DMS53 (cell line): ENCODE measurements at regions not wholly inside any gene's neighbourhood (a gene's known extent, or its start where the extent isn't known, plus 50 kb on each side); places are given as distances from the start of the nearest gene placed in this dataset.
"Not testable (repeated sequence)": the region's sequence is repeated elsewhere in the genome, so short reads cannot be mapped to it uniquely, and the experiment has no call there.

Experiments used
- DNase-seq: peaks from one replicate; lab custom pipeline; 2025; lab: John Stamatoyannopoulos, UW

DNA sequence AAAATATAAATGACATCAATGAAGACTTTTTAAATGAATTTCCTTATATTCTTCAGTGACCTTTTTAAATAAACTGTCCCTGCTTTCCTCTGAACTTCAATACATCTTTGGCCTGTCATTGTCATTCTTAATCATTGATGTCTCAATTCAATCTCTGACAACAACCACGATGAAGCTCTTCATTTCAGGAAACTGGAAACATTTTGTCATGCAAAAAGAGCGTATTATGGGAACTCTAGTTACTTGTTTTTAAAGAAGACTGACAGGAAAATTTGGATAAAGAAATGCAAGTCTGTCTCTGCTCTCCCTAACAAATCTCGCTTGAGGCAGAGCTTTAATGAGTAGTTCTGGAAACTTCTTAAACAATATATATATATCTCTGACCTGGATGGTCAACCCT, 535.8 kb upstream of the ADGRL2 start:
- no peak for DNase-seq

DNA sequence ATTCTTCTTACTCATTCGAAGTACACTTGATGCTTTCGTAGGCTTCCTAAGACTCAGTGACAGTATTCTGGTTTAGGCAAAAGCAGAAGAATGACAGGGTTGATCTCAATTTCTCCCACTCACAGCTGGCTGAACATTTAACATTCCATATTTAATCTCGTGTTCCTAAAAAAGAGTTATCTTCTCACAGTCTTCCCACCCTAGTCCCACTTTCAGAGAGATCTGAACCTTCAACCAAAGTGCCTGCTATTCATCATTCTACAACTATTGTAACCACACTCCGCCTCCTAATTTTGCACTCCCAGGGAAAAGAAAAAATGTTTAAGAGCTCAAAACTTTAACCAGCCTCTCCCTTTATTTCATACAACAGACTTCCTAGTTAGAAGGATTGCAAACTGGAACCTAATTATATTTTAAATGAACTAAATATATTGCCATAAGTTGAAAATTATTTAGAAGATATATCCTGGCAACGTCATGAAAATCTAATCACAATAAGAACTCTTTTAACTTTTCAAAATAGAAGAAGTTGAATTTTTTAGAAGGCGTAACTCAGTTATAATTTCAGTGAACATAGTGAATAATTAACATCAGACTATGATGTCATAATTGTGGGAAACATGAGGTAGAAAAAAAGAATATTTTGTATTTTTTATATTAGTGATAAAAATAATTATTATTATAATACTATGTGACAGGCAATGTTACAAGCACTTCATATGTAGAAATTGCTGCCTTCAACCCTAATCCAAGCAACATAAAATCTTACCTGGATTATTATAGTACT, 540.9 kb upstream of the ADGRL2 start:
- DNase-seq = no peak

DNA sequence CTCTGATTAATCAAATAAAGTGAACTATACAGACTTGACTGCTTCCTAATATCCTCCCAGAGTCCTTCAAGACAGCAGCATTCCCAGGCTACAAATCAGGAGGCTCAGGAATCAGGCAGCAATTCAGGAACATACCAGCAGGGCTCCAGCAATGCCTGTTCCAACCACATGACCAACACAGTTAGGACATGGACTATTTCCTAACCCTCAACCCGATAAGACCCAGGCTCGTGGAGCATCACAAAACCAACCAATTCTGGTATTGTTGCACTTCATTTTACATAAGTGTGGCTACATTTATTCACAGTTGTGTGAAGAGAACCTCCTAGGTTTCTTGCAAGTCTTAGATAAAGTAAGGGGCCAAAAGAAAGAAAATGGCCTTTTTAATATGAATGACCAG, 546.2 kb upstream of the ADGRL2 start:
- peak; percentile 50 for DNase-seq

DNA sequence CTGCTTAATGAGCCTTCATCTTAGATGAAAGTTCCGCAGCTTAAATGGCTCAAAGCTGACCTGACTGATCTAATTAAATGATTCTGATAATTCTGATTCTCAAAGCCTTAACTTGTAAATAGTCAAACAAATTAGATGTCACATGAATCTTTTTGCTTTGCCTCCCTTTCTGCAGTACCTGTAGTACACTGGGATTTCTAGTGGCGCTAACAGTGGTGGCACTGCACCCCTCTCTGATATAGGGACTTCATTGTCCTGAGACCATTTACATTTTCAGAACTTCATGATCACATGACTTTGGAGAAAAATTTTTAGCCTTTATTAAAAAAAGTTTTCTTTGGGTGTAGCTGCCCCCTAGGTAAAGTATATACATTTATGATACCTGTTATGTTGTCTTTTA, 546.7 kb upstream of the ADGRL2 start:
- DNase-seq = no peak

DNA sequence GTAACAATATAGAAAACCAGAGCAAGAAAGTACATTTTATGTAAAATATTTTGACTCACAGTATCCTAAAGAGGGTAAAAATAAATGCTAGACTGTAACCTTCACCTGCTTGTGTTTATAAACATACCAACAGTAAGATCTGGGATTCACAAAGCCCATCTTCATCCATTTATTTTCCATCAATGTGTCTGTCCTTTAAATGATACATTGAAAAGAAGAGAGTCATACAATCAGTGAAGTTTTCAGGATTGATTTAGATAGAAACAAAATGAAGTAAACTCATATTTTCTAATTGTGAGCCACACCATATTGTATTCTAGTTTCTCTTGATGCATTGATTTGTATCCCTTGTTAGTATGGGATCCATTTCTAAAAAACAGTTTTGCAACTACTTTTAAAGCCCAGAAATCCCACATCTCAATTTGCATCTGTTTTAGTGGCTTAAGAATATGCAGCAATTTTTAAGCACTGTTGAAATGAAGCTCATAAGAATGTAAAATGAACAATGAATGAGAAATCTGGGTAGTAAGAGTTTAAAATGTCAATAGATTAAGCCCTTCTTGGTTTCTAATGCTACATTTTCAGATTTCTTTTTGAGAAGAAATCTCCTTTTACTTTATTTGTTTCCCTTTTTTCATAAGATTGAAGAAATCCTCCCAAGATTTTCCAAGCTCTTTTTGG, 548.1 kb upstream of the ADGRL2 start:
- no peak for DNase-seq

DNA sequence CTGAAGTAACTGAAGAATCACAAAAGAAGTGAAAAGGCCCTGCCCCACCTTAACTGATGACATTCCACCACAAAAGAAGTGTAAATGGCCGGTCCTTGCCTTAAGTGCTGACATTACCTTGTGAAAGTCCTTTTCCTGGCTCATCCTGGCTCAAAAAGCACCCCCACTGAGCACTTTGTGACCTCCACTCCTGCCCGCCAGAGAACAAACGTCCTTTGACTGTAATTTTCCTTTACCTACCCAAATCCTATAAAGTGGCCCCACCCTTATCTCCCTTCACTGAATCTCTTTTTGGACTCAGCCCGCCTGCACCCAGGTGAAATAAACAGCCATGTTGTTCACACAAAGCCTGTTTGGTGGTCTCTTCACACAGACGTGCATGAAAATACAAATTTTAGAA, 549.9 kb upstream of the ADGRL2 start:
- not testable (repeated sequence) for DNase-seq

DNA sequence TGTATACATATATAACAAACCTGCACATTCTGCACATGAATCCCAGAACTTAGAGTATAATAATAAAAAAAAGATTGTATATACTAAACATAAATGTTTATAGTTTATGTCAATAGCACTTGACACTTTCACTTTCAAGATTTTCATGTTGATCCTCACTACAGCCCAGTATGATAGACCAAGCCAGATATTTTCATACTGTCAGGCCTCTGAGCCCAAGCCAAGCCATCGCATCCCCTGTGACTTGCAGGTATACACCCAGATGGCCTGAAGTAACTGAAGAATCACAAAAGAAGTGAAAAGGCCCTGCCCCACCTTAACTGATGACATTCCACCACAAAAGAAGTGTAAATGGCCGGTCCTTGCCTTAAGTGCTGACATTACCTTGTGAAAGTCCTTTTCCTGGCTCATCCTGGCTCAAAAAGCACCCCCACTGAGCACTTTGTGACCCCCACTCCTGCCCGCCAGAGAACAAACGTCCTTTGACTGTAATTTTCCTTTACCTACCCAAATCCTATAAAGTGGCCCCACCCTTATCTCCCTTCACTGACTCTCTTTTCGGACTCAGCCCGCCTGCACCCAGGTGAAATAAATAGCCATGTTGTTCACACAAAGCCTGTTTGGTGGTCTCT, 555.5 kb upstream of the ADGRL2 start:
- DNase-seq = not testable (repeated sequence)

DNA sequence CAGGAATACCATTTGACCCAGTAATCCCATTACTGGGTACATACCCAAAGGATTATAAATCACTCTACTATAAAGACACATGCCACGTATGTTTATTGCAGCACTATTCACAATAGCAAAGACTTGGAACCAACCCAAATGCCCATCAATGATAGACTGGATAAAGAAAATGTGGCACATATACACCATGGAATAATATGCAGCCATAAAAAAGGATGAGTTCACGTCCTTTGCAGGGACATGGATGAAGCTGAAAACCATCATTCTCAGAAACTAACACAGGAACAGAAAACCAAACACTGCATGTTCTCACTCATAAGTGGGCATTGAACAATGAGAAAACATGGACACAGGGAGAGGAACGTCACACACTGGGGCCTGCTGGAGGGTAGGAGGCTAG, 556.1 kb upstream of the ADGRL2 start:
- DNase-seq = not testable (repeated sequence)

DNA sequence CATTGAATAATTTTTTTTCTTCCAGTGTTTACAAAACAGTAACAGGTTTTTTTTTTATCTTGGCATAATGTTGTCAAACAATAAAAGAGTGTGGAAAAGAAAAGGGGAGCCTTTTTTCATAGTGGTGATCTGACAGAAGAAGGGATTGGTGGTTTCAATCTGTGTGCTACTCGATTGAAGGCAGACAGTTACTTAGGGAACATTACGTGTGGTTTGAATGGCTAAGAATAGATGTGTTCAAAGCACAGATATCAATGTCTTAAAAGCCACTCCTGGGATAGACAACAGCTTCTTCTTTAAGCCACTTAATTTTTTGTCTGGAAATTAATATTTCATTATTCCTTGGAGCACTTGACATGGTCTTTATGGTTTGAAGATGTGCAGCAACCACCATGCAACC, 558.6 kb upstream of the ADGRL2 start:
- no peak for DNase-seq

DNA sequence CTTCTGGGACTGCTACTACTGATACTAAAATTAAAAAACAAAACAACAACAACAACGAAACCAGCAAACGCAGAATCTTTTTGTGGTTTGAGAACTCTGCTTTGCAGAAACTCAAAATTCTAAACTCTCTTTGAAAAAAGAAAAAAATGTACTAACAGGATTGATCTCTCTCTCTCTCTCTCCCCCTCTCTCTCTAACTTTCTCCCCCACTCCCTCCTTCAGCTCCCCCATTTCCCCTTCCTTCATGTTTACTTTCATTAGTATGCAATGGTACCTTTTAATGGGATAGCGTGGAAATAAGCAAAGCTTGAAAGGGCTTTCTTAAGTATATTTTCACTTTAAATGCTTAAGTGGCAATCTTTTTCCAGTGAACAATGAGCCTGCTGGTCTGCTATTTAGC, 562.6 kb upstream of the ADGRL2 start:
- DNase-seq = no peak

DNA sequence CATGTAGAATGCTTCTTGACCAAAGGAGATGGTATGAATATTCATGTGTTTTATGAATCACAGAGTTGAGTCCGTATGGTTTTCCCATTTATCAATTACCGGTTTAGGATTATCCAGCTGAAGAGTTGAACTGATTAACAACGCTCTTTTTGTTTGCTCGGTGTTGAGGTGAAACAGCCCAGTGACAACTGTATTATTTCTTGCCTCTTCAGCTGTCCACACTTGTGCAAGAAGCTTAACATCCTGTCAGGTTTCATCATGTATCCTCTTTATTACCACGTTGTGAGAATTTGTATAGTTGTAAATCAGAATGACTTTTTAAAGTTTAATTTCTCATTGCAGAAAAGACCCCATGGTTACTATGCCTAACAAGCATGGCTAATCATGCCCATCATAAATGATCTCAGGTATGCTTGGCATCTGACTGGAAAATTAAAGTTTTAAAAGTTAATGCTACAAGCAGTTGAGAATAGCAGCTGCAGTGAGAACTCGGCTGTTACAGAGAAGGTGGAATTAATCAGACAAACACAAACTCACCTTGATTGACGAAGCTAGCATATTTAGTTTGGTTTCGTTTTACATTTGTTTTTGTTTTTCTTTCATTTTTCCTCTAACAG, 563.2 kb upstream of the ADGRL2 start:
- DNase-seq = peak; percentile 53

DNA sequence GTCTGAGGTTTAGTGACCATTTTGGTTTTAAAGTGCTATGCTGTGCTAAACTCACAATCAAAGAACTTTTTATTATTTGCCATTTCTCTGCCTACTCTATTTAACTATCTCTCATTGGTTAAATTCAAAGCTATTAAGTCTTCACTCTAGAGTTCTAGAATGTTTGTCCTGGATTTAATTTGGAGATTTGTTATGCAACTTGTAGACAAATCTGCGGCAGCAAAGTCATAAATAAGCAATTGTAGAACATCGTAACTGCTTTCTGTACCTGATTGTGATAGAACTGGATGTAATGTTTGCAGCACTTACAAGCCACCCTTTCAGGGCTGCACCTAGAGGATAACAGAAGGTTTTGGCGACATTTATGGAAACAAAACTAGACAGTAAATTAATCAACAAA, 566.5 kb upstream of the ADGRL2 start:
- DNase-seq = no peak

DNA sequence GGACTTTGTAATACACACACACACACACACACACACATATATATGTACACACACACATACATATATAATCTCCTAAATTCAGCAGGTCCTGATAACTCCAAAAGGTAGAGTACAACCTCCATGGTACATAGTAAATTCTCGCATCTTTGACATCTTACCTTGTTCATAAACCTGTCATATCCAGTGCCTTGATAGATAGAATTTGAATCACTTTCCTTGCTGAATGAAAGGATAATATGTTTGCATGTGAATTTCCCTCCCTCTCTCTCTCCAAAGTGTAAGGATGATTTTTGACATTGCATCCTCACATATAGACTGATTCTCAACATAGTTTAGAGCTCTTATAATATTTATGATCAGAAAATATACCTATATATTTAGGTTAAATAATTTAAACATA, 567.1 kb upstream of the ADGRL2 start:
- DNase-seq = no peak

DNA sequence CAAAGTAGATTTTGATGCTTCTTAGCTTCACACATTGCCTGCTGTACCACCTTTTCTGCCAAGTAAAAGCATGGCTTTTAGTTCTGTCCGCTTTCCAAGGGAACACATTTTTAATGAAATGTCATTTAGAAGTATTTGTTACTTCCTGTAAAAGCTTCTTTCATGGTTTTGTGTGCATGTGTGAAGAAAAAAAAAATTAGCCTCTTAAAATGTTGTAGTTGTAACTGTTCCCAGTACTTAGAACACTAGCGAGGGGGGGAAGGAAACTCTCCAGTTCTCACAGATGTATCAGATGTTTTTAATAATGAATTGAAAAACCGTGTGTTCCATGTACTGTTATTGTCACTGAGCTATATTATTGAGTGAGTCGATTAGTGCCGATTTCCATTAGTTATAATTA, 568.3 kb upstream of the ADGRL2 start:
- DNase-seq = no peak

DNA sequence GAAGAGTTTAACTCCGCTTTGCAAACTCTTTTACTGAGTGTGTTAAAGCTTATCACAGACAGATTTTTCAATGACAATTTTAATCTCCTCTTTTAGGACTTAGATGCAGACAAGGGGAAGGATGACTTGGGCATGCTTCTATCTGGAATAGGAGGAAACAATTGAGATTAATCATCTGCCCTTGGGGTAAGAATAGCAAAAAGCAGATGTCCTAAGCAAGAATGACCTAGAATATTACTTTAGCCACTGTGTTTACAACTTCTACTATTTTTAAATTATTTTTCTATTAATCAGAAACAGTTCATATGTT, 569.0 kb upstream of the ADGRL2 start:
- DNase-seq = no peak

DNA sequence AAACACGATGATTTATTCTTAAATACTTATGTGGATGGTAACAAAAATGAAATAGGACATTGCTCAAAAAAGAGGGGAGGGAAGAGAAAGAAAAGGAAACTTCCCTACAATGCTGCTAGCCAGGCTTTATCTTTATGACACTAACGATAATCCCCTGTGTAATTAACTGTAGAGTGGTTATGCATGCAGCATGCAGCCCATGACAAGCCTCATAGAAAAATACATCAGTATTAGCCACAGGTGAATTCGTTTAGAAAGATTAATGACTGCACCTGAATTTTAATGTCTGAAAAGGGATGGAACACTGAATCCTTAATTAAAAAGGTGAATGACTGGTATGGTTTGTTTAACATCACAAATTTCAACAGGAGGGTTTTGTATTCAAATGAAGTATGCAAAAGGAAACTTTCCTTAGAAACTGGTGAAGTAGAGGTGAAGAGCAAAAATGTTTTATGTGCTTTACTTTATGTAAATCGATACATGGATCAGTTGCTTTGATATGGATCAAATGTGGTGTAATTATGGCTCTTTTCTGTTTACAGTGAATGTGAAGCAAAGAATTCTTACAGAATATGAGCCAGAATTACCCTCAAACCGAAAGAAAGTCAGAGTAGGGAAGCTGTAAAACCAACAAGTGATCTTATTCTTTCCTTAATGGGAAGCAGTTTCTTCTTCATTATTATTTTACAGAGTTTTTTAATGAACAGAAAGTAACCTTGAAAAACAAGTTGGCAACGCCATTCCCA, 569.6 kb upstream of the ADGRL2 start:
- DNase-seq = no peak

DNA sequence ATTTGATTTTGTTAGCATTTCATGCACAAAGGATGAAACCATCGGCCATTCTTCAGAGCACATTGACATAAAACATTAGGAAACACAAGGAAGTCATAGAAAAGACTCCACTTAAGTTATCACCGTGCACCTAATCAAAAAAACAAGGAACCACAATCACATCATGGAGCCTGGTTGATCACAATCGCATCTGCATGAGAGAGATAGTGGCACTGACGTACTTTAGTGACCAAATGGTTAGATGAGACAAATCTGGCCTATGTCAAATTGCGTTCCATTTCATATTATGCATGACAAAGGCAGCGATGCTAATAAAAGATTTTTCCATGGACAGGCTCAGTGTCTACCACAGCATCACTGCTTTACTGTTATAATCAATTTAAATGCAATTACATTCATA, 571.8 kb upstream of the ADGRL2 start:
- DNase-seq = no peak

DNA sequence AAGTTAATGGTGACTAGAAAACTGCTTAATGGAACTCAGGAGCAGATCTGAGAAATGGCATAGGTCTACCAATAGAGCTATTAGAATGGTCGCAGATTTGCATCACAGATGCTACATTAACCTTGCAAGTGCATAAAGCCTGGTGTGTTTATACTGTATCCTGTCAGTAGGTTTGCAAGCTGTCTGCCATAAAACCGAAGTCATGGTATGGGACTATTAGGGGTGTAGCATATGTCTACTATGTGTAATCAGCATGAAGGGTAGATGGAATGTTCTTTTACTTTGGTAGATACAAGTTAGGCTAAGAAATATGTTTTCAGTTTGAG, 574.2 kb upstream of the ADGRL2 start:
- DNase-seq = no peak

DNA sequence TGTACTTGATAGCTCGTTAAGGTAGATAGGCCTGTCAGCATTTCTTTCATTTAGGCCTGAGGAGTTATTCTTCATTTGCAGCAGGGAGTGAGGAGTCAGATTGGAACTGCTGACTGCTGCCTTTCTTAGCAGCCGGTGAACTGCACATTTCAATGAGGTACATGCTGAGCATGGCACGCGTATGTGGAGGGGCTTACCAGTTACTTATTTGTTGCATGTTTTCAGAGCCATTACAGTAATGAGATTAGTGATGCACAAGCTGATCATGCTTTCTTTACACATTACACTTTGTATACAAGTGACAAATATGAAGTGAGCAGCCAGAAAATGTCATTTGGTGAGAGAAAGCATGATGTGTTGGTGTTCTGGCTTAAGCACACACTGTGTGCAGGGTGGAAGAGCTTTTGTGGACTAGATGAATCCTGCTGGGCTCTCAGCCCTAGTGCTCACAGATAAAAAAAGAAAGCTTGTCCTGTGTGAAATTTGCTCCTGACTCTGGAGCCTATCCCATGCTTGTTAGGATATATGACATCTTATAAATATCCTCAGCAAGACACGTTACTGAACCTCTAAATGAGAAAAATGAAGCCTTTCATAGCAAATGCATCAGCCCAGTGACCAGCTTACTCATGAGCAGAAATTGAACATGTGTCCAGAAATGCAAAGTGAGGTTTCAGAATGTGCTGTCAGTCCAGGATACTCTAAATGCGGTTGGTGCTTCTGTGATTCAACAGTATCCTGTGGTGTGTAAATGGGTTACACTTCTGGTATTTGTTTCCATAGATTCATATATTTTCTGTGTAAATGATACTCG, 574.7 kb upstream of the ADGRL2 start:
- DNase-seq = no peak

DNA sequence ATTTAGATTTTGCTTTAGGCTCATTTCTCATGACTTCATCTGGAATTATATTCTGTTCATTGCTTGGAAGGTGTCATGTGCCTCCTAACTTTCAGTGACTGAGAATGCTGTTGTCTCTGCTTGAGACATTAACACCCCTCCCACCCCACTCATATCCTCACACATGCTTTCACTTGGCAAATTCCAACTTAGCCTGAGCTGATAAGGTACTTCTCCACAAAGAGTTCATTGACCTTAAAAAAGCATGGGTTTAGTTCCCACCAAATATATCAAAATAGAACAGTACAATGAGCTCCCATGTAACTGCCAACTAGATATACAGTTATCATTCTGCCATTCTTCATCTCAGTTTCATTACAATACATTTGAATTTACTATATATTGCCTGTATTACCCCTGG, 576.5 kb upstream of the ADGRL2 start:
- DNase-seq = no peak

DNA sequence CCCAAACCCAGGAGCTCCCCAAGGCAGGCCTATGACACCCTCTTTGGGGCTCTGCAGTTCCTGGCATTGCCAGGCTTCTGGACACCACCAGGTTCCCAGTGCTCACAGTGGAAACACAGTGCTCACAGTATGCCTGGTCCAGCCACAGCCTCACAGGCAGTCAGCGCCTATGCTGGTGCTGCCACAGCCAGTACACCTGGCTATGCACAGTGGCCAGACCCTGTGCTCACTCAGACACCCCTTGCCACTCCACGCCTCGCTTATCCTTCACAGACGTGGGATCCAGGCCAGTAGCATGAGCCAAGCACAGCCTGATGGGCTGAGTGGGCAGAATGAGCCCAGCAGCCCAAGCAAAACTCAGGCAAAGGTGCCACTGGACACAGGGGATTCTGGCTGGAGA, 579.2 kb upstream of the ADGRL2 start:
- no peak for DNase-seq

DNA sequence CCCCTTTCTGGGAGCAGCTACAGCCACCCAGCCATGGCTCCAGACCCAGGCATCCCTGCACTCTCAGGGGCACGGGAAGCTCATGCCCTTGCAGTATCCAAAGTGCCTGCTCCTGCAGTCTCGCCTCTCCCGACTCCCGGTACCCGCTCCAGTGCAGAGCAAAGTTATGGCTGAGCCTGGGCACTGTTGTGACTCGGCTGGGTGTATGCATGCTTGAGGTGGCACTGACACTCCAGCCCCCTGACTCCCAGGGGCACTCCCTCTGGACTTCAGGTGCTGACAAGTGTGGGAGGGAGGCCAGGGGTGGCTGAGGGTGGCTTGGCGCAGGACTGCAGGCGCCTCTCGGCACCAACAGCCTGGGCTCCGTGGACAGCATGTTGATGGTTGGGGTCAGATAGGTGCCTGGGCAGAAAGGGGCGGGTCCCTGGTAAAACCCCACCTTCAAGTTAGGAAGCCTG, 580.1 kb upstream of the ADGRL2 start:
- DNase-seq = no peak
